ENCODE measurements at regions not wholly inside any gene's neighbourhood (a gene's known extent, or its start where the extent isn't known, plus 50 kb on each side); places are given as distances from the start of the nearest gene placed in this dataset.
"Not testable (repeated sequence)": the region's sequence is repeated elsewhere in the genome, so short reads cannot be mapped to it uniquely, and the experiment has no call there.

GRCh38 chr6:140382355-140382754 lies 1007.9 kb upstream of the CITED2 start:
- intact Hi-C loops (cut with DNase I; ENCODE audit: low total_unique reads) = no loop called here
- no peaks in the 10 kb centered on the region for H3K9me3 ChIP-seq
- DNase-seq = no peak
- H3K27ac ChIP-seq = no peak overlapping the region
- ATAC-seq = no peak
- no peak overlapping the region for H3K4me3 ChIP-seq
- in situ Hi-C loops (cut with MboI; ENCODE audit: low sequenced_read_pairs in 4 of 4) = no loop called here
- H3K27me3 ChIP-seq = no peaks in the 10 kb centered on the region
- TF ChIP-seq POLR2A (IDR thresholded peaks at IDR 0.05) = no peak
- no peak for TF ChIP-seq CTCF (IDR thresholded peaks at IDR 0.05 in 4 of 5, conservative IDR thresholded peaks at IDR 0.05 in 1 of 5)
- no peaks in the 10 kb centered on the region for H3K36me3 ChIP-seq
- H3K4me1 ChIP-seq = no peaks in the 10 kb centered on the region

- Histone ChIP-seq H3K4me1 (no peaks in the 10 kb centered on the region), H3K27me3 (no peaks in the 10 kb centered on the region), H3K27ac (no peak overlapping the region), H3K9me3 (no peaks in the 10 kb centered on the region), H3K36me3 (no peaks in the 10 kb centered on the region), H3K4me3 (no peak overlapping the region)
- in situ Hi-C loops (cut with MboI; ENCODE audit: low sequenced_read_pairs in 4 of 4) = no loop called here
- TF ChIP-seq CTCF (IDR thresholded peaks at IDR 0.05 in 4 of 5, conservative IDR thresholded peaks at IDR 0.05 in 1 of 5) (no peak), POLR2A (IDR thresholded peaks at IDR 0.05) (no peak)
- DNase-seq = no peak
- no peak for ATAC-seq
- intact Hi-C loops (cut with DNase I; ENCODE audit: low total_unique reads) = no loop called here
Observed at GRCh38 chr6:140380427-140381218, 1006.2 kb upstream of the CITED2 start.

- no peaks in the 10 kb centered on the region for H3K36me3 ChIP-seq
- H3K27ac ChIP-seq = no peak overlapping the region
- ATAC-seq = no peak
- DNase-seq = no peak
- H3K4me3 ChIP-seq = no peak overlapping the region
- no peak for TF ChIP-seq POLR2A (IDR thresholded peaks at IDR 0.05)
- no peak for TF ChIP-seq CTCF (IDR thresholded peaks at IDR 0.05 in 4 of 5, conservative IDR thresholded peaks at IDR 0.05 in 1 of 5)
- no peaks in the 10 kb centered on the region for H3K4me1 ChIP-seq
- in situ Hi-C loops (cut with MboI; ENCODE audit: low sequenced_read_pairs in 4 of 4) = no loop called here
- intact Hi-C loops (cut with DNase I; ENCODE audit: low total_unique reads) = no loop called here
- no peaks in the 10 kb centered on the region for H3K9me3 ChIP-seq
- no peaks in the 10 kb centered on the region for H3K27me3 ChIP-seq
Observed at GRCh38 chr6:140379919-140380318, 1005.5 kb upstream of the CITED2 start.

GRCh38 chr6:140376209-140376608 lies 1001.8 kb upstream of the CITED2 start:
- no peak overlapping the region for H3K27ac ChIP-seq
- no peak overlapping the region for H3K4me3 ChIP-seq
- H3K27me3 ChIP-seq = no peaks in the 10 kb centered on the region
- in situ Hi-C loops (cut with MboI; ENCODE audit: low sequenced_read_pairs in 4 of 4) = no loop called here
- H3K9me3 ChIP-seq = no peaks in the 10 kb centered on the region
- TF ChIP-seq CTCF (IDR thresholded peaks at IDR 0.05 in 4 of 5, conservative IDR thresholded peaks at IDR 0.05 in 1 of 5) (no peak), POLR2A (IDR thresholded peaks at IDR 0.05) (no peak)
- intact Hi-C loops (cut with DNase I; ENCODE audit: low total_unique reads) = no loop called here
- DNase-seq (no peak), ATAC-seq (no peak)
- H3K36me3 ChIP-seq = no peaks in the 10 kb centered on the region
- peaks cover 2 to 3% of the 10 kb centered on the region in 2 donors for H3K4me1 ChIP-seq

GRCh38 chr6:140373728-140374127 lies 999.3 kb upstream of the CITED2 start:
- in situ Hi-C loops (cut with MboI; ENCODE audit: low sequenced_read_pairs in 4 of 4); ATAC-seq; intact Hi-C loops (cut with DNase I; ENCODE audit: low total_unique reads); H3K4me1 ChIP-seq; H3K27ac ChIP-seq; H3K4me3 ChIP-seq; H3K27me3 ChIP-seq; DNase-seq; H3K9me3 ChIP-seq; H3K36me3 ChIP-seq: not testable (repeated sequence)
